ENCODE measurements at regions not wholly inside any gene's neighbourhood (a gene's known extent, or its start where the extent isn't known, plus 50 kb on each side); places are given as distances from the start of the nearest gene placed in this dataset.

- DNase-seq (ENCODE audit: low read depth) = no peak
These were observed 277.0 kb downstream of the MRPL39 start for GRCh38 chr21:25330266-25330665.

- no peak for DNase-seq (ENCODE audit: low read depth)
These were observed 278.0 kb downstream of the MRPL39 start for GRCh38 chr21:25329227-25329825.

DNA sequence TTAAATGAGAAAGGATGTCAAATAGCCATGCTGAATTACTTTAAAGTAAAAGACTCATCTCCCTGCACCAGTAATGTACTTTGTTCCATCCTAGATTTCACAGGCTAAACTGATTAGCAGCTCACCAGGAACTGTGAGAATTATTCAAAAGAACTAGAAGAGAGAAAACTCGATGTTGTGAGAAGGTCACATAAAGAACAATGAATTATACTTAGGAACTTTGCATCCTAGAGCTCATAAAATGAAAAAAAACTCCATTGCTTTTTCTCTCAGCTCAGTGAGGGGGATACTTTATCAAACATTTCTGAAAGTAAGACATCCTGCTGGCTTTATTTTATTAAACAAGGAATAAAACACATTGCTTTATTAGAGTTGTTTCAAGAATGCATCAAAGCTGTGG, 278.5 kb downstream of the MRPL39 start:
- no peak for DNase-seq (ENCODE audit: low read depth)

- DNase-seq (ENCODE audit: low read depth) = no peak
These were observed 281.1 kb downstream of the MRPL39 start for GRCh38 chr21:25326181-25326580.

- DNase-seq (ENCODE audit: low read depth) = no peak
These were observed 282.6 kb downstream of the MRPL39 start for GRCh38 chr21:25324666-25325065.

DNA sequence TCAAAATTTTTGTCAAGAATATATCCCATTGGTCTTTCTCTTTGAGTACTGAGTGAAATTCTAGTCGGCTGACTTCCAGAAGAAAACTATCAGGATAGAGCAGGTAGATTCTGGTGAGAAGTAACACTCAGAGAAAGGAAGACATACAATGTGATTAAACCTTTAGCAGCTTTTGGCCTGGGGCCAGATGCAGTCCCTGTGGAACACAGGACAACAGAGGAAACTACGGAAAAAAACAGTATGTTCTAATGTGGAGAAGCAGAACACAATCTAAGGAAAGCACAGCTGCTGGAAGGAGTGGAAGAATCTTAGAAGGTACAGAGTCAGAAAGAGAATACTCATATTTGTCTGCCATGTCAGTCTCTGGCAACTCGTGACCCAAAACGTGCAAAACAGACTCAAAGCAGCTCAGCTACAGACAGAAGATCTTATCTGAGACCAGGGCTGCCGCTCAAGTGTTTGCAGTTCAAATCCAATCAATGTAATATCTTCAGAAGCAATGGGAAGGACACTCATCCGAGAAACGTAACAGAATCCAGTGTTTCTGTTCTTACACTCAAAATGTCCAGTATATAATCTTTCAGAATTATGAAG, 283.8 kb downstream of the MRPL39 start:
- no peak for DNase-seq (ENCODE audit: low read depth)

GRCh38 chr21:25314247-25314646, 293.0 kb downstream of the MRPL39 start:
- DNase-seq (ENCODE audit: low read depth) = no peak

DNA sequence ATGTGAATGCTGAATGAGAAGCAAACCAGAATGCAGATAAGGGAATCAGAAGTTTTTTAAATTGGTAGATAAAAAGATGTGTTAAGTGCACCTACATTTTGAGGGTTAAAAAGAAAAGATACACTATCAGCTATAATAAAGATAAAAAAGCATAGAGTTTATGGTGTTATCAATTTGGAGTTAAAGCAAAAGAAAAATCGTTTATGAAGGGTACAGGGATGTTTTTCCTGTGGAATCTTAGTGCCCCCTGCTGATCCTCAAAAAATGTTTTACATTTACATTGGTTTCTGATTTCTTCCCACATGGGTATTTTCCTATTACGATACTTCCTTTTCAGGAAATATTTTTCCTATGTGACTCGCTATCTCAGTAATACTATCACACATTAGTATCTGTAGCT, 293.5 kb downstream of the MRPL39 start:
- DNase-seq (ENCODE audit: low read depth) = no peak

DNA sequence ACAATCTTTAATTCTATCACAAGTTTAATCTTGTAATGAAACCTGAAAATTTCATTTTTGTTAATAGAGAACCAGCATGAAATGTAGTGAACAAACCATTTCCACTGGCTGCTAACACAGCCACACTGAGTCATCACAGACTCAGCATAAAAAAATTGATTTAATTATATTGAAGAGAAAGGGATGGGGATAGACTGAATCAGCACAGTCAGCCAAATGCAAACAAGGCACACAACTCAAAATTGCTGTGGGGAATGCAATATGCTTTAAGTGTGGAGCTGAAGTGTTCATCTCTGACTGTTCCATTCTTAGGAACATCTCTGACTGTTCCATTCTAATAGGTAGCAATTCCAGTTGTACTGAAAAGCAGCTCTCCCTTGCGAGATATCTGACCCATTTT, 299.8 kb downstream of the MRPL39 start:
- no peak for DNase-seq (ENCODE audit: low read depth)

GRCh38 chr21:25304611-25305010, 302.7 kb downstream of the MRPL39 start:
- DNase-seq (ENCODE audit: low read depth) = no peak

GRCh38 chr21:25300632-25301031, 306.6 kb downstream of the MRPL39 start:
- DNase-seq (ENCODE audit: low read depth) = no peak

DNA sequence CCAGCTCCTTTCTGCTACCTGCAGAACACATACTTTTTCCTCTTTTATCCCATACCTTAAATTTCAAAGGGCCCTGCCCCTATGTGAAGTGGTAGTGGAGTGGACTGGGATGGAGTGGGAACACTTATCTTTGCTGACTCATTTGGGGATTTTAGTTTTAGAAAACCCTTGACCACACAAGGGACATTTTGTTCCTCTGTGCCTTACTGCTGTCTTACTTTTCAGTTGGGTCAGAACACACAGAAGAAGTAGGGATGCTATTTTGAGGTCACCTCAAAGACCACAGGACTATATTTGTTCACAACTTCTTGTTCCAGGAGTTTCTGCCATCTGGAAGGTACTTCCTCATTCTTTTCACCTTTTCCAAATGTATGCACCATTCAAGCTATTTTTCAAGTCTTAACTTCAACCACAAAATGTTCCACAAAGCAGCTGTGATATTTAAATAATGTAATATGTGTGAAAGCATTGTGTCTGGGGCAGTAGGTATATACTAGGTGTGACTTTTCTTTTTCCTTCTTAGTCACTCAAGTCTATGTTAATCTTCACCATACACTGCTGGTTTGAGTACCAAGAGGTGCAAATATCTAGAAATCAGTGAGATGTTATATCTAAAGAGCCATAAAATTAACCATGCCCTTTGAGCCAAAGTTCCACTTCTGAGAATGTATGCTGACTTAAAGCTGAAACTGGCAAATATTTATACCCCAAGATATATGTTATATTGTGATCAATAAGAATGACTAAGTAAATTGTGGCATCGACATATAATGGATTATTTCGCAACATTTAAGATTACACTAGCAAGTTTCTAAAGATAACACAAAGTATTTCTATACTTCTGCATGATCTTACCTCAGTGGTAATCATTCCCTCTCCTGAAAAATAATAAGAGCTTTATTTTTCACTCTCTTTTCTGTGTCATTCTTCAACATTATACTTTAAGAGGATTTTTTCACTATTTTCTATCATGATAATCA, 308.5 kb downstream of the MRPL39 start:
- DNase-seq (ENCODE audit: low read depth) = no peak

GRCh38 chr21:25297117-25297516, 310.2 kb downstream of the MRPL39 start:
- DNase-seq (ENCODE audit: low read depth) = no peak

- DNase-seq (ENCODE audit: low read depth) = no peak
These were observed 311.0 kb downstream of the MRPL39 start for GRCh38 chr21:25296252-25296651.

GRCh38 chr21:25292396-25292795, 314.9 kb downstream of the MRPL39 start:
- DNase-seq (ENCODE audit: low read depth) = no peak

DNA sequence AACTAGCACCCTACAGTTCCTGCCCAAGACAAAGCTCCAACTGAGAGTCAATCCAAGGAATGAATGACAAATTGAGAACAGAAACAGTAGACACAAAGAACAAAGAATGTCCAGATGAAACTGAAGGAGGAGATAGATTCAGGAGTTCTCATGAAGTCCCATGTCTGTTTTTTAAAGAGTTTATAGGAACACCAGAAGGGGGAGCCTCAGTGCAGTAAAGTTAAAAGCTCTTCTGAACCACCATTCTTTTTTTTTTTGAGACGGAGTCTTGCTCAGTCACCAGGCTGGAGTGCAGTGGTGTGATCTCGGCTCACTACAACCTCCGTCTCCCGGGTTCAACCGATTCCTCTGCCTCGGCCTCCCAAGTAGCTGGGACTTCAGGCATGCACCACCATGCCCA, 323.6 kb downstream of the MRPL39 start:
- no peak for DNase-seq (ENCODE audit: low read depth)

DNA sequence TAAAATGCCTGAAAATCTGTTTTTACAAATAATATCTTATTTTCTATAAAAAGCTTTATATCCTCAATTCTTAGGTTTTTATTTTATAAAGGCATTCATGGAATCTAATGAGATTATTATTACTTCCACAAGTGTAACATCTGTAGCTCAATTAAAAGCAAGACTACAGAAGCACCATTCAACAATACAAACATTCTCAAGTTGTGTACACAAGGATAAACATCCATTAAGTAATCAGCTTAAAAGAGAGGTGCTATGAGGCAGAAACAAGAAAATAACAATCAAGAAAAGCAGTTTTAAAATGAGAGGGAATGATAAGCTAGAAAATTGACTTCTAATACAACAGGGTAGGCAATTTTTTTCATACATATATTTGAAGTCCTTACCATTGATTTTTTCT, 326.1 kb downstream of the MRPL39 start:
- DNase-seq (ENCODE audit: low read depth) = no peak

DNA sequence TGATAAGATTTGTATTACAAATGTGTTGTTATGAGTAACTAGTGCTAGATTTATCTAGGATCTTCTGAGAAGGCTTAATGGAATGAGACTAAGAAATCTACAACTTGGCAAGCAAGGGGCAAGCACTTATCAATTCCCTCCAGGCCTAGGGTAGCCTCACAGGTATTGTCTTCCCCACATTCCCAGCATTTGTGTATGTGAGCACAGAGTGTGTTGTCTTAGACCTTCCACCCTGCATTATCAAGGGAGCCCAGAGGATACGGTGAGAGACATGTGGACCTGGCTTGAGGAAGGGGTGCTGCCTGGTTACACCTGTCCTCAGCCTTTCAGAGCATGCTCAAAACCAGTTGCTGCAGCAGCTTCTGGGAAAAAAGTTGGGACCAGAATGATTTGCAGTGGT, 327.2 kb downstream of the MRPL39 start:
- DNase-seq (ENCODE audit: low read depth) = no peak

GRCh38 chr21:25273959-25274358, 333.3 kb downstream of the MRPL39 start:
- DNase-seq (ENCODE audit: low read depth) = no peak

- no peak for DNase-seq (ENCODE audit: low read depth)
These were observed 352.6 kb downstream of the MRPL39 start for GRCh38 chr21:25254491-25255174.

GRCh38 chr21:25246546-25246945, 360.7 kb downstream of the MRPL39 start:
- no peak for DNase-seq (ENCODE audit: low read depth)

- DNase-seq (ENCODE audit: low read depth) = no peak
These were observed 362.5 kb downstream of the MRPL39 start for GRCh38 chr21:25244735-25245134.
